ENCODE measurements at regions not wholly inside any gene's neighbourhood (a gene's known extent, or its start where the extent isn't known, plus 50 kb on each side); places are given as distances from the start of the nearest gene placed in this dataset.
"Not testable (repeated sequence)": the region's sequence is repeated elsewhere in the genome, so short reads cannot be mapped to it uniquely, and the experiment has no call there.

DNA sequence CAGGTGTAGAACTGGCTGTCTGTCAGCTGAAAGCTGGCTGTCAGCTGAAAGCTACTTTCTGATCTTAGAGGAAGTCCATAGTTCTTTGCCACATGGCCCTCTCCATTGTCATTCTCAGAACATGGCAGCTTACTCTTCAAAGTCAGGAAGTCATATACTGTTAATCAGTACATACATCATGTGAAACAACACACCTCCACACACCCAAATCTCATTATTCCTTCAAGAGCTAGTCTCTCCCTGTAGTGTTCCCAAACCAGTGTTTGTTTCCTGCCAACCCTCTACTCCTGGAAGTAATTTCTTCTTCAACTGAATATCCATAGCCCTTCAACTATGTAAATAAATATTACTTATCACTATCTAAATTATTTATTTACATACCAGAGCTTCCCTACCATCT, 58.9 kb downstream of the OR5AK2 start:
- in situ Hi-C loops (cut with HindIII; ENCODE audit: low pct_ligation_motif_present, low pct_unique_long_range_greater_than_20kb, low sequenced_read_pairs), result no loop called here
- DNase-seq, result no peak

DNA sequence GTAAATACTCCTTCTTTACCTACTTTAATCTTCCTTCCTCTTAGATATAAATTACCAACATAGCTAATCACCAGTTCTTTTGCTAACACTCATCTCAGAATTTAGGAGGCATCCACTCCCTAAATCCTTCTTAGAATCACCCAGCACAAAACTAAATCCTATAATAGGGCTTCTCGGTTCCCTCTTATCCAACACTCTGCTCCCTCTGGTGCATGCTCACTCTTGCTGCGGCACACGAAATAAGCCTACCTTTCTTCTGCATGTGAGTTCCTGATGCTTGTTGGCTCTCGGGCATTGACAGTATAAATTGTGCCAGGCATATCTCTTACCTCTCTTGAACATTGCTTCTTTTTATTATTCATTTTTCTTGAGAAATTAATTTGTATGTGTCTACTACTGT, 61.0 kb downstream of the OR5AK2 start:
- DNase-seq, result no peak
- in situ Hi-C loops (cut with HindIII; ENCODE audit: low pct_ligation_motif_present, low pct_unique_long_range_greater_than_20kb, low sequenced_read_pairs), result no loop called here

DNA sequence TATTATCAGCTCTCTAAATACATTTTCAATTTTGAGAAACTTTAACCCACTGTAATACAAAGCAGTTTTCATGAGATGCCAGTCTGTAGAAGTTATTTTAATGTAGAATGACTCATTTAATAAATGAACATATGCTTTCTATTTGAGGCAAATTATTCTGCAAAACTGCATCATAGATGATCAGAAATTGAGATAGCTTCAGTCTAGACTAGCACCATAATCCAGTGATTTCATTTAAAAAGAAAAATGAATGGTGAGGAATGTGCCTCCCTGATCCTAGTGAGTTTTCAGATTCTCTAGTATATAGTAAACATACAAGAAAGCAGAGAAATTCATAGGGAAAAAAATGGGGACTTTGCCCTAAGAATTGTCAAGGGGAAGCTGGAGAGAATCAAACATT, 66.1 kb downstream of the OR5AK2 start:
- no peak for DNase-seq
- in situ Hi-C loops (cut with HindIII; ENCODE audit: low pct_ligation_motif_present, low pct_unique_long_range_greater_than_20kb, low sequenced_read_pairs), result no loop called here

DNA sequence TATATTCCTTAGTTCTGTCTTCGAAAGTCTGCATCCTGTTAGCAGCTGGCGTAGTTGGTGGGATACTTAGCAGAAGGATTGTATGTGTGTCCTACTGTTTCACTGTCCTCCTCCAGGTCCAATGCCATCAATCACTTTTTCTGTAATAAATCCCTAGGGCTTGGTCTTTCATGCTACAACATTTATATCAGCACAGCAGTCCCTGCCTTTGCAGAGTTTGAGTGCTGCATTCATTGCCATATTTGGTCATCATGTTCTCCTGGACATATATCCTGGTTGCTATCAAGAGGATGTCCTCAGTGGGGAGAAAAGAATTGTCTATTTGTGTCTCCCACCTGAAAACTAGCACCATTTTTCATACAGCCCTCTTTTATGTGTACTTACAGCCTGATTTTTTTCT, 67.0 kb downstream of the OR5AK2 start:
- no peak for DNase-seq
- in situ Hi-C loops (cut with HindIII; ENCODE audit: low pct_ligation_motif_present, low pct_unique_long_range_greater_than_20kb, low sequenced_read_pairs), result no loop called here

DNA sequence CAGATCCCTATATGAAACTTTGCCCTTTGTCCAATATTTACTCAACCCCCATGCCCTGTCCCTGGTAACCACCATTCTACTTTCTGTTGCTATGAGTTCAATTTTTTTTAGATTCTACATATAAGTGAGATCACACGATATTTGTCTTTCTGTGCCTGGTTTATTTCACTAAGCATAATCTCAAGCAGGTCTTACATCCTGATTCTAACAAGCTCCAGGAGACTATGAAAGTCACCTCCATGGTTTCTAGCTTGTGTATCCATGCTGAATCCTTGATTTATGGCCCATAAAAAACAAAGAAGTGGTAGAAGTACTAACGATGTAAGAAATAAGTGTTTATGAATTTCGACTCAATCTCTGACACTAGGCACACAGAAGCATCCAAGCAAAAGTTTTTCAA, 68.0 kb downstream of the OR5AK2 start:
- in situ Hi-C loops (cut with HindIII; ENCODE audit: low pct_ligation_motif_present, low pct_unique_long_range_greater_than_20kb, low sequenced_read_pairs), result no loop called here

DNA sequence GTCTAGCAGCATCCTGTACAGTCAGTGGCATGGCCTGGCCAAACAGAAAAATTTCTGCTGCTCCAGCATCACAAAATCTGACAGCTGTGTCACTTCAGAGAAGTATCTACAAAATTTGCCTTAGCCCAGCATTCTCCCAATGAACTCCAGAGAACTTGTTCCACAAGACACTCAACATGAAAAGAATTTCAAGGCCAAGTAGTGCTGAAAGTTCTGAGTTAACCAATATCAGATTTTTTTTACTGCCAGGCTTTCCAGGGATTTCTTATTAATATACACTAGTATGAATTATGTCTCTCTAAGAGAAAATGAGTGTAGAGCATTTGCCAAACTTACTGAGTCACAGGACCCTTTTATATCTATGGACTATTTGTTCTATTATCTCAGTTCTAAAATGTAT, 68.8 kb downstream of the OR5AK2 start:
- no peak for DNase-seq
- in situ Hi-C loops (cut with HindIII; ENCODE audit: low pct_ligation_motif_present, low pct_unique_long_range_greater_than_20kb, low sequenced_read_pairs), result no loop called here

More for the DNA sequence above, 68.0 kb downstream of the OR5AK2 start:
- DNase-seq, result no peak

DNA sequence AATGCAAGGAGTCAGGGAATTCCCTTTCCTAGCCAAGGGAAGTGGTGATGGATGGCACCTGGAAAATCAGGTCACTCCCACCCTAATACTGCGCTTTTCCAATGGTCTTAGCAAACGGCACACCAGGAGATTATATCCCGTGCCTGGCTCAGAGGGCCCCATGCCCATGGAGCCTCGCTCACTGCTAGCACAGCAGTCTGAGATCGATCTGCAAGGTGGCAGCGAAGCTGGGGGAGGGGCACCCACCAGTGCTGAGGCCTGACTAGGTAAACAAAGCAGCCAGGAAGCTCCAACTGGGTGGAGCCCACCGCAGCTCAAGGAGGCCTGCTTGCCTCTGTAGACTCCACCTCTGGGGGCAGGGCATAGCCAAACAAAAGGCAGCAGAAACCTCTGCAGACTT, 74.2 kb downstream of the OR5AK2 start:
- in situ Hi-C loops (cut with HindIII; ENCODE audit: low pct_ligation_motif_present, low pct_unique_long_range_greater_than_20kb, low sequenced_read_pairs), result not testable (repeated sequence)

DNA sequence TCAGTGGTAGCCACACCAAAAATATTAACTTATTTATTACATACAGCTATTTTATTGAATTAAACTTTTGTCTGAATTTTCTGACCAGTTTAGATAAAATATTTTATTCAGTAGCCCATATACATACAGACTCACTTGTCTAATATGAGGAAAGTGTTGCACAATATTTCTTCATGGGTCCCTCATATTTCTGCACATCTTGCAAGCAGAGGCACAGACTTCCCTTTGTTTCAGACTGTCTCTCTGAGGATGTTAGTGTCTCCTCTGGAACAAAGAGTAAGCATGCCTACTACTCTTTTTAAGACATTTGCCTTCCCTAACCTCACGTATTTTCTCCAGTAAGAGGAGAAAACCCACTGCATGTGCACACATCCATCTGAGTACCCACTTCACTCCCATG, 81.2 kb downstream of the OR5AK2 start:
- DNase-seq, result no peak
- in situ Hi-C loops (cut with HindIII; ENCODE audit: low pct_ligation_motif_present, low pct_unique_long_range_greater_than_20kb, low sequenced_read_pairs), result no loop called here

More for the DNA sequence above, 74.2 kb downstream of the OR5AK2 start:
- not testable (repeated sequence) for DNase-seq

DNA sequence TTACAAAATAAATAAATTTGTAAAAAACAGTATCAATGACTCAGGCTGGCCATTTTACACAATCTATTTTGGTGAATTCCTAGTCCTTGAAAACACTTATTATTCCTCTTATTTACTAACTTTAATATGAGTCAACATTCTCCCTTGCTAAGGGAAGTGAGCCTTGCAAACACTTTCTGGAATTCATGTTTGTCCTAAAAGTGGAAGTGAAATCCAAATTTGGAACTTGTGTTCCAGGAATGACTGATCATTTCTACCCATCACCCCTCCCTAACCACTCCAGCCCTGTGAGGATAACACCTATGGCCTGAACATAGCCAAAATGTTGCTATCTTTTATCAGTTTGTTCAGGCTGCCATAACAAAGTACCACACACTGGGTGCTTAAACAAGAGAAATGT, 83.1 kb downstream of the OR5AK2 start:
- no peak for DNase-seq
- in situ Hi-C loops (cut with HindIII; ENCODE audit: low pct_ligation_motif_present, low pct_unique_long_range_greater_than_20kb, low sequenced_read_pairs), result no loop called here

DNA sequence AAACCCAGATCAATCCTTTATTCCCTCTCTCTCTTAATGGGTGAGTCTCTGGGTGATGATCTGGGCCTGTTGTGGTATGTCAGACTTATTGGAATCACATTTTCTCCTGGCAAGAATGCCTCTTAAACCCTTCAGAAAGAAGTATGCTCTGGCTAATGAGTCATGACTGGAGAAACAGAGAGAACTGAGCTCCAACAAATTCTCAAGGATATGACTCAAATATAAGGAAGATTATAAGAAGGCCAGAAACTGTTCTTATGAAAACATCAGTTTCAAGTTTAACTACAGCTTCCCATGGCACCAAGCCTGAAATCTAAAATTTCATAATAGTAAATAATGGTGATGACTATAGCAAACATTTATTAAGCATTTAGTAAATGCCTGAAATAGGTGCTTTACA, 83.9 kb downstream of the OR5AK2 start:
- in situ Hi-C loops (cut with HindIII; ENCODE audit: low pct_ligation_motif_present, low pct_unique_long_range_greater_than_20kb, low sequenced_read_pairs), result no loop called here
- DNase-seq, result peak; percentile 85

DNA sequence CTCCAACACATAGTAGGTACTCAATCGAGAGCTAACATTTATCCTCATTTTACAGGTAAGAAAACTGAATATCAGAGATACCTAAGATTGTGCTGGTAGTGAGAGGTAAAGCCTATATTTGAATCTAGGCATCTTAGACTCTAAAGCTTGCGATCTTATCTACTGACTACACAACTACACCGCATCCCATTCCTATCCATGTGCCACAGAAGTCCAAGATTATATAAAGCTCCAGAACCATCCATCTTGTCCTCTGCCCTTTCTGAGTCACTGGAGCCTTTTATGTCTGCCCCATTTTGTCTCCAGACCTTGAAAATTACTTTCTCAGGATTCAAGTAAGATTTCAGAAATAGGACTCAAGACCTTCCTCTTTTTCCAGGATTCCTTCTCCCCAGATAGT, 84.4 kb downstream of the OR5AK2 start:
- in situ Hi-C loops (cut with HindIII; ENCODE audit: low pct_ligation_motif_present, low pct_unique_long_range_greater_than_20kb, low sequenced_read_pairs), result no loop called here

DNA sequence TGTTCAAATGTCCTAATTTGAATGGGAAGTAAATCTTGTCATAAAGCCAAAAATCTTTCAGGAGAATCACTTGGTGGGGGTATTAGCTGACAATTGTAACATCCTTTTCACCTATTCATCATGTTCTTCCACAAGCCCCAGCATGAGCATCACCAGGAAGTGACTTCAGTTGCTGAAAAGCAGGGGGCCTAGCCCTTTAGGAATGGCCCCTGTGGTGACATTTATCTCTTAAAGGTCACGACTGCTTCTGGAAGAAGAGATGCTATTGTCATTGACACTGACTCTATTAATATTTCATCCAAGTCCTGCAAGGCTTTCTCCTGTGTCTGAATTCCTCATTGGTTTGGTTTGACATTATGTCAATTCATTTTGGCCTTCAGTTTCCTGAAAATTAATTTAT, 92.6 kb downstream of the OR5AK2 start:
- in situ Hi-C loops (cut with HindIII; ENCODE audit: low pct_ligation_motif_present, low pct_unique_long_range_greater_than_20kb, low sequenced_read_pairs), result no loop called here
- DNase-seq, result no peak

More for the DNA sequence above, 84.4 kb downstream of the OR5AK2 start:
- DNase-seq, result peak; percentile 1

DNA sequence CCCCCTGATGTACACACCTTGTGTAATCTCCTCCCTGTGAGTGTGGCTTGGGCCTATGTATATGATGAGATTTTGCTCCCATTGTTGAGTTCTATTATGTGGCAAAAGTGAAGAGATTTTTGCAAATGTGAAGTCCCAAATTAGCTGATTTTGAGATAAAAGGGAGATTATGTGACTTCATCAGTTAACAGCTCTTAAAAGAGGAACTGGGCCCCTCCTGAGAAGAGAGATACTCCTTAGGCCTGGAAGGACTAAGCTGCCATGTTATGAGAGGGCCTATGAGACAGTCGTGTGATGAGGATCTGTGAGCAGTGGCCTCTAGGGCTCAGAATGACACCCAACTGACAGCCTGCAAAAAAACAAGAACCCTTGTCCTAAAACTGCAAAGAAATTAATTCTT, 93.4 kb downstream of the OR5AK2 start:
- in situ Hi-C loops (cut with HindIII; ENCODE audit: low pct_ligation_motif_present, low pct_unique_long_range_greater_than_20kb, low sequenced_read_pairs), result no loop called here
- no peak for DNase-seq

DNA sequence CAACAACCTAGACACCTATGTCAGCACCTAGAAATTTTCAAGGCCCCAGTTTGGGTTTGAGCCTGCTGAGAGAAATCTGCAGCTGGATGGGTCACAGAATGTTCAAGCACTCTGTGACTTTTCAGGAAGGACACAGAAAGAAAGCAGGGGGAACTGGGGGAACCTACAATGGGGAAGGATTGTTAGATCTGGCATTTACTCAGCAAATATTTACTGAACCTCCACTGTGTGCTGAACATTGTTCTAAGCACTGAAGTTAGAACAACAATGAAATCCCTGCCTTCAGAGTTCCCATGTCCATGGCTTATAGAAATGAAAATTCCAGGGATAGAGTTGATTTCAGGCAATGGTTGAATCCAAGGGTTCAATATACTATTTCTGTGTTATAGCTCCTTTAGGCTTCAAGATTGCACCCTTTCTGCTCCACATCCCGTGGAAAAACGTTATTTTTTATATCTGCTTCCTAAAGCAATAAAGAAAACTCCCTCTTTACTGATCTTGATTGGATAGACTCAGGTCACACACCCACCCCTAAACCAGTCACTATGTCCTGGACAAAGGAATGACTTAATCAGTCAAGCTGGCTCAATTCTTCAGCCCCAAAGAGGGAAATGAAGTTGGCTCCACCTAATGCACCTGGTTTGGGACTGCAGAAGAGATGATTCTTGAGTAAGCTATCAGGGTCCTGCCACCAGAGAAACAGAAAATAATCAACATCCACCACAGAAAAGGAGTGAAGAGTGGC, 95.1 kb downstream of the OR5AK2 start:
- in situ Hi-C loops (cut with HindIII; ENCODE audit: low pct_ligation_motif_present, low pct_unique_long_range_greater_than_20kb, low sequenced_read_pairs), result no loop called here
- no peak for DNase-seq

DNA sequence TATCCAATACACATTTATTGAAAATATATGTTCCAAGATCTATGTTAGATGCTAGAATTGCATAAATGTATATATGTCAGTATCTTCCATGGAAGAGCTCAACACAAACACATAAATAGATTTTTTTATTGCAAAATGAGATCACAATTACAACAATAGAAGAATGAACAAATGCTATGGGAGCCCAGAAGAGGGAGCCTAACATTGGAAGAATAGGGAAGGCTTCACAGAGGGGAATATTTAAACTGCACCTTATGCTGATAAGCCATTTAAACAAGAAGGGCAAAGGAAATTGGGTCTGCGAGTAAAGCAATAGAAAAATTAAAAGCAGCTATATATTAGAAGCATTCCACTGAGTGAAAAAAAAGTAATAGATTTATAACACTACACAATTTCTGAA, 96.1 kb upstream of the LRRC55 start:
- DNase-seq, result no peak
- in situ Hi-C loops (cut with HindIII; ENCODE audit: low pct_ligation_motif_present, low pct_unique_long_range_greater_than_20kb, low sequenced_read_pairs), result no loop called here

DNA sequence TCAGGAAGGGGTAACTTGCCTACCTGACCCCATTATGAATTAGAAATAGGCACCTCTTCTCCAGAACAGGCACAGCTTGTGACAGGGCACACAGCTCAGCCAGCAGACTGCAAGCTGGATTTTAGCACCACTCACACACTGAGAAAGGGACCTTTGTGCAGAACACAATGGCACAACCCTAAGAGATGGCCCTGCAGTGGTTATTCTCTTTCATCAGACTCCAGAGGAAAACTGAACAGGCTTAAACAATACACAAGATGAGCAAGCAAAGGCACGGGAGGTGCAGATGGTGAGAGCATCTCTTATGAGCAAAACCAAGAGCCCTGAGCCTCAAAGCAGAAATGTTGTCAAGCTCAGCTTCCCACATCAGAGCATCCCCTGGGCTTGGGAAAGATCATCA, 93.8 kb upstream of the LRRC55 start:
- in situ Hi-C loops (cut with HindIII; ENCODE audit: low pct_ligation_motif_present, low pct_unique_long_range_greater_than_20kb, low sequenced_read_pairs), result no loop called here

DNA sequence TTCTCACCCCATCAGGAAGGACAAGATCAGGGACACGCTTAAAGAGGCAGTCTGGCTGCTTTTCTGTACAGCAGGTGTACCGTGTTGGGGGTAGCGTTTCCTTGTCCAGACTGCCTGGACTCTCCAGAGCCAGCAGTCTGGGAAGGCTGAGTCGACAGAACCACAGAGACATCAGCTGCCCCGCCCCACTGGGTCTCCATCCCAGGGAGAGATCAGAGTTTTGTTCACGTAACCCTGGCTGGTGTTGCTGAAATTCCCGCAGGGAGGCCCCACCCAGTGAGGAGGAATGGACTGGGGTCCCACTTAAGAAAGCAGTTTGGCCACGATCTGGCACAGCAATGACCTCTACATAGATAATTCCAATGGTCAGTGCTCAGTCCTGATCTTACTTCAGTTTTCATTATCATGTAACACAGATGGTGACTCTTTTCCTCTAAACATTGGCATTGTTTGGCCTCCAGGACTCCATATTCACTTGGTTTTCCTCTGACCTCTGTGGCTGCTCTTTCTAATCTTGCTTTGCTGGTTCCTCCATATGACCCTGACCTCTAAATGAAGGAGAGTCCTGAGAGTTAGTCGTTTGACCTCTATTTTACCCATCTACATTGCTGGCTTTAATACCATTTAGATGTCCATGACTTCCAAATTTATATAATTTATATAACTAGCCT, 89.6 kb upstream of the LRRC55 start:
- in situ Hi-C loops (cut with HindIII; ENCODE audit: low pct_ligation_motif_present, low pct_unique_long_range_greater_than_20kb, low sequenced_read_pairs), result no loop called here
- DNase-seq, result no peak

More for the DNA sequence above, 93.8 kb upstream of the LRRC55 start:
- DNase-seq, result no peak

DNA sequence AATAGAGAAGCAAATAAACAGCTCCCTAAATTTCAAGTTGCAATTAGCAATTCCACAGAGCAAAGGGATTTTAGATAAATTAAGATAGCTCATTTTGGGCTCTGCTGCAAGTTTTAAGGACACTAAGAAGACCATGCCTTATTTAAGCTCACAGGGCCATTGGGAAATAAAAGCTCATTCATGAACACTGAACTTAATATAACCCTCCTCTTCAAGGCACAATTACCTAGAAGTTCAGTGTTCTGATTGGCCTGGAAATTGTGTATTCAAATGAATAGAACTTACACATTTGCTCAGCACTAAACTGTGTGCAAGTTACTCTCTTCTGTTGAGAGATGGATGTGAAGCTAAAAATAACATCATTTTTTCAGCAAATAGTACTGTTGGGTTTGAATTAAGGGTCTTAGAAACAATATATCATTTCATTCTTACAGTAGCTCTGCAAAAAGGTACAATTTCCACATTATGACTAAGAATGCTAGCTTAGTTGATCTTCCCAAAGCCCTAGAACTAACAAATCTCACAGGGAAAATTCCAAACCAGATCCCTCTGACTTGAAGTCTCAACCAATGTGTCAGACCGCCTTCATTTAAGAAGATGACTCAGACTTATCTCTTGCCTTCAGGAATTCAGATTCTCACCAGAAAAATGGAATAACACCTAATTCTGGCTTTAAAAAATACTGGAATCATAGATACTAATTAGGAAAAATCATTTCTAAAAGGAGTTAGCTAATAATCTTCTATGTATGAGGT, 87.4 kb upstream of the LRRC55 start:
- no peak for DNase-seq
- in situ Hi-C loops (cut with HindIII; ENCODE audit: low pct_ligation_motif_present, low pct_unique_long_range_greater_than_20kb, low sequenced_read_pairs), result no loop called here

DNA sequence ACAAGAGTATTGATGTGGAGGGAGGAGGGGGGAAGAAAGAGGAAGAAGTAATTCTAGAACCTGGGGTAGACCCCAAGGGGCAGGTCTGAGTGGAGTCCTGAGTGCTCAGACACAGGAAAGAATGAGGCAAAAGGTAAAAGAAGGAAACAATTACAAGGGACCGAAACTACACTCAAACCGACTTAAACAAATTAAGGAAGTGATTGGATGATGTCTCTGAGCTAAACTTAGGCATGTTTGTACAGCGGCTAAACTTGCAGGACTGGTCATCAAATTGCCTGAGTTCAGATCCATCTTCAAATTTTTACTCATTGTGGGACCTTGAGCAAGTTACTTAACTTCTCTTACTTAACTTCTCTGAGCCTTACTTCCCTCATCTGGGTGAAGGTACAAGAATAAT, 86.3 kb upstream of the LRRC55 start:
- in situ Hi-C loops (cut with HindIII; ENCODE audit: low pct_ligation_motif_present, low pct_unique_long_range_greater_than_20kb, low sequenced_read_pairs), result no loop called here
- DNase-seq, result no peak

DNA sequence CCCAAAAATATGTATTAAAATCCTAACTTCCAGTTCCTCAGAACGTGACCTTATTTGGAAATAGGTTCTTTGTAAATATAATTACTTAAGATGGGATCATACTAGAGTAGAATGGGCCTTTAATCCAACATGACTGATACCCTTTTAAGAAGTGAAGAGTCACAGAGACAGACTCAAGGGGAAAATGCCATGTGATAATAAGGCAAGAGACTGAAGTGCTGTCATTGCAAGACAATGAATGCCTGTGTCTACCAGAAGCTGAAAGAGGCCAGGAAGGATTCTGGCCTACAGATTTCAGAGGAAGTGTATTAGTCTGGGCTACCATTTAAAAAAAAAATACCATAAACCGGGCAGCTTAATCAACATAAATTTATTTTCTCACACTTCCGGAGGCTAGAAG, 85.9 kb upstream of the LRRC55 start:
- in situ Hi-C loops (cut with HindIII; ENCODE audit: low pct_ligation_motif_present, low pct_unique_long_range_greater_than_20kb, low sequenced_read_pairs), result no loop called here
- no peak for DNase-seq

All from ACHN (cell line).